Spinal cord (tissue), 9 donors: ENCODE measurements at regions not wholly inside any gene's neighbourhood (a gene's known extent, or its start where the extent isn't known, plus 50 kb on each side); places are given as distances from the start of the nearest gene placed in this dataset.
A peak's percentile ranks its signal among the peaks of the same experiment; 100 is the strongest.

ENCODE experiments used
- DNase-seq, 6 donors: peaks; one replicate each; pipeline versions ENCODE4 v3.0.0 to v3.0.0-alpha.2; 2013 to 2015; ENCODE audit warnings: low spot score in 6 of 6, low read depth in 4 of 6
- H3K27ac ChIP-seq: one replicate; pipeline ENCODE4 v1.5.1; 2013; ENCODE audit warnings: low read depth, low read length, control low read depth
- H3K27me3 ChIP-seq: one replicate; pipeline ENCODE4 v1.6.1; 2013; ENCODE audit warnings: low read length; ENCODE audit not compliant: control insufficient read depth, insufficient read depth
- H3K36me3 ChIP-seq: one replicate; pipeline ENCODE4 v1.6.1; 2013; ENCODE audit warnings: low read length; ENCODE audit not compliant: control insufficient read depth, insufficient read depth
- H3K4me1 ChIP-seq: one replicate; pipeline ENCODE4 v1.6.1; 2013; ENCODE audit warnings: low read length; ENCODE audit not compliant: control insufficient read depth, insufficient read depth
- H3K4me3 ChIP-seq: one replicate; pipeline ENCODE4 v1.5.1; 2013; ENCODE audit warnings: low read depth, low read length, control low read depth
- H3K9me3 ChIP-seq: one replicate; pipeline ENCODE4 v1.6.1; 2013; ENCODE audit warnings: low read length; ENCODE audit not compliant: control insufficient read depth, insufficient read depth
- WGBS: methylation state at CpG from one replicate; pipeline ENCODE4 v1.1.5; 2013; ENCODE audit warnings: missing lambda C conversion rate; ENCODE audit not compliant: insufficient coverage; 5-methylcytosine and 5-hydroxymethylcytosine counted together
- donor health status: healthy.

GRCh38 chr6:82589509-82590206, 226.0 kb downstream of the TPBG start:
- Histone ChIP-seq H3K27ac (no peak overlapping the region), H3K4me1 (no peaks in the 10 kb centered on the region), H3K36me3 (no peaks in the 10 kb centered on the region), H3K9me3 (no peaks in the 10 kb centered on the region), H3K4me3 (no peak overlapping the region), H3K27me3 (no peaks in the 10 kb centered on the region)
- no peak for DNase-seq
- 60% methylated on average over 1 of the region's 5 CpGs for whole genome bisulfite sequencing

DNA sequence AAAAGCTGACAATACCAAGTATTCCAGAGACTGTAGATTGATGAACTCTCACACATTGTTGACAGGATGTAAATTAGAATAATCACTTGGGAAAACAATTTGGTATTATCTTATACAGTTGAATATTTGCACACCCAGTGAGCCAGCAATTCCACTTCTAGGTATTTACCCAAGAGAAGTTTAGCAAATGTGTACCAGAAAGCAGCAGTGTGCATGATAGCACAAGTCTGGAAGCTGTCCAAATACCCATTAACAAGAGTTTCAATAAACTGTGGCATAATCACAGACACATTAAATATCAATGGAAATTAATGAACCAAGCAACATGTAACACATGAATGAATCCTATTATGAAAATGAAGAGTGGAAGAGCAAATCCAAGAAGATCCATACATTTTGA, 233.6 kb downstream of the TPBG start:
- no peaks in the 10 kb centered on the region for H3K4me1 ChIP-seq

DNA sequence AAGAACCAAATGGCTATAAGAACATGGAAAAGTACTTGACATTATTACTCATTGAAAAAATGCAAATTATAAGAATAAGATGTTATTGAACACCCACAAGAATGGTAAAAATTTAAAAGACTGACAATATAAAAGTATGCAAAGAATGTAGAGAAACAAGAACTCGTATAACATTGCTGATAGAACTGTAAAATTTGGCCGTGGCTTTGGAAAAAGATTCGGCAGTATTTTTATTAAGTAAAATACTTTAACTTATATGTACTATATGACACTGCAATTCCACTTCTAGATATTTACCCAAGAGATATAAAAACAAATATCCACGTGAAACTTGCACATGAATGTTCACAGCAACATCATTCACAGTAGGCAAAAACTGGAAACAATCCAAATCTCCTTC, 239.2 kb downstream of the TPBG start:
- Histone ChIP-seq H3K27ac (no peak overlapping the region), H3K4me1 (no peaks in the 10 kb centered on the region), H3K4me3 (no peak overlapping the region), H3K27me3 (no peaks in the 10 kb centered on the region), H3K9me3 (no peaks in the 10 kb centered on the region), H3K36me3 (no peaks in the 10 kb centered on the region)
- DNase-seq = no peak
- WGBS = no CpG with 5 or more reads among the region's 4 CpGs

More for the DNA sequence above, 233.6 kb downstream of the TPBG start:
- no peak overlapping the region for H3K4me3 ChIP-seq
- H3K36me3 ChIP-seq = no peaks in the 10 kb centered on the region
- DNase-seq = peak in 1 of 6 donors; percentile 57
- no peak overlapping the region for H3K27ac ChIP-seq
- no peaks in the 10 kb centered on the region for H3K27me3 ChIP-seq
- H3K9me3 ChIP-seq = no peaks in the 10 kb centered on the region

DNA sequence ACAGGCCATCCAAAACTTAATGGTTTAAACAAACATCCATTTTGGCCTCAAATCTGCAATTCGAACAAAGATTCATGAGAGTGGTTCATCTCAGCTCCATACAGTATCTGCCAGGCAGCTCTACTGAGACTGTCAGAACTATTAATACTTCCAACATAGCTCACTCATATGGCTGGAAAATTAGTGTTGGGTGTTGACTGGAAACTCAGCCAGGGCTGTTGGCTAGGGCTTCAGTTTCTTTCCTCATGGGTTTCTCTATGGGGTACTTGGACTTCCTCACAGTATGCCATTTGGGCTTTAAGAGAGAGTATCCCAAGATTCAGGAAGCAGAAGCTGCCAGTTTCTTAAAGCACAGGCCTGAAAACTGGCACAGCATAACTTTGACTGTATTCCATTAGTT, 240.3 kb downstream of the TPBG start:
- DNase-seq = peak in 1 of 6 donors; percentile 56
- no peaks in the 10 kb centered on the region for H3K9me3 ChIP-seq
- H3K4me1 ChIP-seq = no peaks in the 10 kb centered on the region
- H3K27me3 ChIP-seq = no peaks in the 10 kb centered on the region
- no peaks in the 10 kb centered on the region for H3K36me3 ChIP-seq
- no peak overlapping the region for H3K4me3 ChIP-seq
- no peak overlapping the region for H3K27ac ChIP-seq
- WGBS = no CpG with 5 or more reads among the region's 1 CpG

DNA sequence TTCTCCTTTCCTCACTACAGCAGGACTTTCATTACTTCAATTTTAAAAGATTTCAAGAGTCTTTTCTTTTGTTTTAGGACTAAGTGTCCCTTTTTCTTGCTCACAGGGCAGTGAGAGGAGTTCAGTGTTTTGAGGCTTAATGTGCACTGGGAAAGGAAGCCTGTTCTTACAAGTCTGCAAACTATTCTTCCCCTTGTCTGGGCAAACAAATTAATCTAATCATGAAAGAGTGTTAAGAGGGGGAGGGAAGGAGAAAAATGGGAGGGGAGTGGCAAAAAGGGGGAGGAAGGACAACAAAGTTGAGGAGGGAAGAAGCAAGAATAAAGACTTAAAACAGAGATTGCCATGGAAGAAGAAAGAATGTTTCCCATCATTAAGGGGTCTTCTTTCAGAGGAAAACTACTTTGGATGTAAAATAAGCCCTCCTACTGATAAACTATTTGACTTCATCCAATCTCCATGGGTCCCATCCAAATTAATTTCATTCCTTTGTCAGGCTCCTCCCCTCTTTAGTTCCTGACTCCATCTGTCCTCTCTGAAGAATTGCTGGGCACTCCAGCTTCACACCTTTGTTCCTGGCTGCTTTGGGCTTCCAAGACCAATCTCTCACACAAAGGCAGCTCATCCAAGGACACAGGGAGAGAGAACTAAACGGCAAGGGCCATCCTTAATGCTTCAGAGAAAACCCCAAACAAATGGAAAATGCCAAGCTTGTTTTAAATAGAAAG, 244.5 kb downstream of the TPBG start:
- no peaks in the 10 kb centered on the region for H3K36me3 ChIP-seq
- peak in 2 of 6 donors; percentile 41 to 80 for DNase-seq
- no peaks in the 10 kb centered on the region for H3K9me3 ChIP-seq
- H3K27me3 ChIP-seq = no peaks in the 10 kb centered on the region
- peak overlapping the region; percentile 13 for H3K27ac ChIP-seq
- no peaks in the 10 kb centered on the region for H3K4me1 ChIP-seq
- no CpG with 5 or more reads among the region's 1 CpG for WGBS
- no peak overlapping the region for H3K4me3 ChIP-seq

GRCh38 chr6:82608781-82609180, 245.2 kb downstream of the TPBG start:
- Histone ChIP-seq H3K4me1 (no peaks in the 10 kb centered on the region), H3K4me3 (no peak overlapping the region), H3K27me3 (no peaks in the 10 kb centered on the region), H3K36me3 (no peaks in the 10 kb centered on the region), H3K27ac (peak overlapping the region; percentile 13), H3K9me3 (no peaks in the 10 kb centered on the region)
- DNase-seq = peak in 2 of 6 donors; percentile 8 to 43
- WGBS = no CpG with 5 or more reads among the region's 4 CpGs

DNA sequence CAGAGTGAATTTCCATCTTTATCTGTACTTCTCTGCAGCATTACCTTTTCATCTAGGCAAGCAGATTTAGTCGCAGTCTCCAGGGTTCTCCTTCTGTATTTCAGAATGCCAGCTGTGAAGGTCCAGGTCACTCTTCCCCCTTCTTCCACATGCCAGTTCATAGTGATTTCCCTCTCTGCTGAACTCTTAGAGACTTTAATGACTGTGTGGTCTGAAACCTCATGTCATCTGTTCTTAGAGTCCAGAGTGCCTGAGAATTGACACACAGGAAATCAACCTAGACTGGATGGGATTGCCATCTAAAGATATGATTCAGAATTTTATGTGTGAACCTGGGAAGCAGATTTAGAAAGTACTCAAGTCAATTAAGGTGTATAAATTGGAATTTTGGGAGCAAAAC, 248.1 kb downstream of the TPBG start:
- DNase-seq = no peak
- WGBS = no CpG with 5 or more reads among the region's 1 CpG
- Histone ChIP-seq H3K4me1 (no peaks in the 10 kb centered on the region), H3K9me3 (no peaks in the 10 kb centered on the region), H3K27ac (no peak overlapping the region), H3K36me3 (no peaks in the 10 kb centered on the region), H3K27me3 (no peaks in the 10 kb centered on the region), H3K4me3 (no peak overlapping the region)

DNA sequence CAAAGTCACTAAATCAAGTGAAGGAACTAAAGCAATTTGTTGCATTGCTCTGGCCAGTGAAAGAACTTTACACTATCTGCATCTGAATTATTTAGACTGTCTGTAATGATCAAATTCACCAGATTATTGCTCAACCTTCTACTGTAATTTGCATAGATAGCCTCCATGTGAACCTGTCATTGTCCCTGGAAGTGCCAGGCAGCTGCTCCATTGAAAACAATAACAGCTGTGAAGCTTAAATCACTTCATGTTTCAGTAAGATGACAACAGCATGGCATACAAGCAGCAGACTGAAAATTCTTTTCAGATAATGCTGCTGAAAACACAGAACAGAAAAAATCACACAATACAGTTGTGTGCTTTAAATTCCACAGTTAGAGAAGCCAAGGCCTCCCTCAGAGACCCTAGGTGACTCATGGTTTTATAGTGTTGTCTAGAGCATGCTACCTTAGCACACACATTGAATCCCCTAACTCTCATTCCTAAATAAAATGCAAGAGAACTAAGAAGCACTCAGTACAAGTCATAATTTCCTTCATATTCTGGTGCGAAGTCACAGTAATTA, 248.9 kb downstream of the TPBG start:
- H3K27ac ChIP-seq = no peak overlapping the region
- DNase-seq = peak in 3 of 6 donors; percentile 4 to 70 (median 22)
- no peaks in the 10 kb centered on the region for H3K9me3 ChIP-seq
- no peaks in the 10 kb centered on the region for H3K27me3 ChIP-seq
- H3K36me3 ChIP-seq = no peaks in the 10 kb centered on the region
- H3K4me1 ChIP-seq = no peaks in the 10 kb centered on the region
- H3K4me3 ChIP-seq = no peak overlapping the region
- no CpG with 5 or more reads among the region's 1 CpG for WGBS

GRCh38 chr6:82614518-82614917, 250.9 kb downstream of the TPBG start:
- Histone ChIP-seq H3K4me3 (no peak overlapping the region), H3K9me3 (no peaks in the 10 kb centered on the region), H3K27me3 (no peaks in the 10 kb centered on the region), H3K4me1 (no peaks in the 10 kb centered on the region), H3K36me3 (no peaks in the 10 kb centered on the region), H3K27ac (no peak overlapping the region)
- 81% methylated on average over 3 of the region's 3 CpGs for WGBS
- no peak for DNase-seq
